ENCODE measurements at regions not wholly inside any gene's neighbourhood (a gene's known extent, or its start where the extent isn't known, plus 50 kb on each side); places are given as distances from the start of the nearest gene placed in this dataset.

DNA sequence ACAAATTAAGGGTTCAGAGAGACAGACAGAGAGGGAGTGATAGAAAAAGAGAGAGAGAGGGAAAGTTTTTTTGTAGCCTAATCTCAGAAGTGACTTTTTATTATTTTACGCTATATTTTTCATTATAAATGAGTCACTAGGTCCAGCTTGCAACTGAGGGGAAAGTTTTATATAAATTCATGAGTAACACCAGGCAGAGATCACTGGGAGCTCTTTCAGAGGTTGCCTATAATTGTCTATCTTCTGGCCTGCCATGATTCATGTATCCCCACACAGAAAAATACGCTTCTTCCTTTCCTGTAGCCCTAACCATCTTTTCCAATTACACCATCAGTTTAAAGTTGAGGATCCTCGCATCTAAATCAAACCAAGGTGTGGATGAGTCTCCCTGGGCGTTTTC is 467.9 kb downstream of the SLITRK1 start:
- no peaks in the 10 kb centered on the region for H3K9me1 ChIP-seq (replicated peaks; ENCODE audit: control insufficient read depth, extremely low read depth, insufficient read depth, low read length)
- dilution Hi-C loops (cut with MboI; ENCODE audit: extremely low pct_ligation_motif_present, low sequenced_read_pairs): no loop called here
- H2AFZ ChIP-seq (ENCODE audit: low read depth, low read length): no peak overlapping the region
- H3K9ac ChIP-seq (replicated peaks; ENCODE audit: extremely low read depth, insufficient read depth, low read length): no peak overlapping the region
- H3K4me2 ChIP-seq (ENCODE audit: insufficient read depth, low read length): no peak overlapping the region
- FAIRE-seq: no peak
- H3K9me3 ChIP-seq (replicated peaks; ENCODE audit: control insufficient read depth, insufficient read depth, low read length): peaks cover 3% of the 10 kb centered on the region
- H3K4me1 ChIP-seq (ENCODE audit: control insufficient read depth, extremely low read depth, insufficient read depth, low read length): no peaks in the 10 kb centered on the region
- no peak overlapping the region for H3K27ac ChIP-seq (ENCODE audit: insufficient read depth, low read depth, low read length)
- H3K36me3 ChIP-seq (ENCODE audit: control insufficient read depth in 2 of 2, extremely low read depth in 1 of 2, insufficient read depth in 2 of 2, low read length in 2 of 2): no peaks in the 10 kb centered on the region
- no peak for DNase-seq (ENCODE audit: low read depth, low spot score)
- intact Hi-C loops (cut with micrococcal nuclease): no loop called here
- ChIA-PET CTCF (no interaction called here), POLR2A (no interaction called here)
- no peak overlapping the region for H3K4me3 ChIP-seq (replicated peaks in 1 of 3; ENCODE audit: insufficient read depth in 1 of 3, low read depth in 1 of 3, low read length in 3 of 3)
- H4K20me1 ChIP-seq (replicated peaks; ENCODE audit: control insufficient read depth, extremely low read depth, insufficient read depth, low read length): no peaks in the 10 kb centered on the region
- no peak for TF ChIP-seq GATA2 (IDR thresholded peaks at IDR 0.05; ENCODE audit: insufficient read depth, insufficient read length, low read depth, low read length)
- no peak for TF ChIP-seq POLR2A (IDR thresholded peaks at IDR 0.05; ENCODE audit: low read depth, low read length)
- TF ChIP-seq MYC (IDR thresholded peaks at IDR 0.05; ENCODE audit: low read depth, low read length): no peak
- no peak for TF ChIP-seq EZH2 (IDR thresholded peaks at IDR 0.05; ENCODE audit: borderline replicate concordance, low read depth, low read length, severe bottlenecking)
- TF ChIP-seq POLR2AphosphoS5 (IDR thresholded peaks at IDR 0.05; ENCODE audit: insufficient read depth, low read depth, low read length): no peak
- TF ChIP-seq, protein P1, sequence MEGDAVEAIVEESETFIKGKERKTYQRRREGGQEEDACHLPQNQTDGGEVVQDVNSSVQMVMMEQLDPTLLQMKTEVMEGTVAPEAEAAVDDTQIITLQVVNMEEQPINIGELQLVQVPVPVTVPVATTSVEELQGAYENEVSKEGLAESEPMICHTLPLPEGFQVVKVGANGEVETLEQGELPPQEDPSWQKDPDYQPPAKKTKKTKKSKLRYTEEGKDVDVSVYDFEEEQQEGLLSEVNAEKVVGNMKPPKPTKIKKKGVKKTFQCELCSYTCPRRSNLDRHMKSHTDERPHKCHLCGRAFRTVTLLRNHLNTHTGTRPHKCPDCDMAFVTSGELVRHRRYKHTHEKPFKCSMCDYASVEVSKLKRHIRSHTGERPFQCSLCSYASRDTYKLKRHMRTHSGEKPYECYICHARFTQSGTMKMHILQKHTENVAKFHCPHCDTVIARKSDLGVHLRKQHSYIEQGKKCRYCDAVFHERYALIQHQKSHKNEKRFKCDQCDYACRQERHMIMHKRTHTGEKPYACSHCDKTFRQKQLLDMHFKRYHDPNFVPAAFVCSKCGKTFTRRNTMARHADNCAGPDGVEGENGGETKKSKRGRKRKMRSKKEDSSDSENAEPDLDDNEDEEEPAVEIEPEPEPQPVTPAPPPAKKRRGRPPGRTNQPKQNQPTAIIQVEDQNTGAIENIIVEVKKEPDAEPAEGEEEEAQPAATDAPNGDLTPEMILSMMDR (IDR thresholded peaks at IDR 0.05; ENCODE audit: extremely low read depth in 1 of 2, insufficient read depth in 1 of 2, low read depth in 1 of 2, low read length in 2 of 2): no peak
- H3K79me2 ChIP-seq (ENCODE audit: control insufficient read depth, insufficient read depth, low read length): no peaks in the 10 kb centered on the region
- no peaks in the 10 kb centered on the region for H3K27me3 ChIP-seq (ENCODE audit: control insufficient read depth in 2 of 2, insufficient read depth in 2 of 2, low read length in 2 of 2)
- BruUV-seq (replicated peaks): no TSS peak

DNA sequence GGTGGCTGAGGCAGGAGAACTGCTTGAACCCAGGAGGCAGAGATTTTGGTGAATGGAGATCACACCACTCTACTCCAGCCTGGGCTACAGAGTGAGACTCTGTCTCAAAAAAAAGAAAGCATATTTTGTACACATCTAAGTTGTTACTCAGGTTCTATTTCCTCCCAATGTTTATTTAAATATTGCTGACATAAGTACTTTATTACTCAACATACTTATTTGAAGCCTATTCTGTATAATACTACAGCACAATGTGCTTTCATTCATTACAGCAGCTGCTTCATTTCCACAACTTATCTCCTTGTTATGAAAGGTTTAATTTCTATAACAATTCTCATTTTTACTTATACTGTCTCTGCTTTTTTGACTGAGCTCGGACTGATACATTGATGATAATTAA is 495.7 kb downstream of the SLITRK1 start:
- BruUV-seq (replicated peaks): no TSS peak
- DNase-seq (ENCODE audit: low read depth, low spot score): no peak
- no peak for FAIRE-seq

More for the DNA sequence above, 495.7 kb downstream of the SLITRK1 start:
- intact Hi-C loops (cut with micrococcal nuclease): no loop called here
- no peaks in the 10 kb centered on the region for H3K27me3 ChIP-seq (ENCODE audit: control insufficient read depth in 2 of 2, insufficient read depth in 2 of 2, low read length in 2 of 2)
- no peak overlapping the region for H3K9ac ChIP-seq (replicated peaks; ENCODE audit: extremely low read depth, insufficient read depth, low read length)
- TF ChIP-seq POLR2A (IDR thresholded peaks at IDR 0.05; ENCODE audit: low read depth, low read length): no peak
- TF ChIP-seq GATA2 (IDR thresholded peaks at IDR 0.05; ENCODE audit: insufficient read depth, insufficient read length, low read depth, low read length): no peak
- no peak for TF ChIP-seq FOS (IDR thresholded peaks at IDR 0.05; ENCODE audit: borderline replicate concordance, insufficient read depth, low read length)
- TF ChIP-seq, protein P2, sequence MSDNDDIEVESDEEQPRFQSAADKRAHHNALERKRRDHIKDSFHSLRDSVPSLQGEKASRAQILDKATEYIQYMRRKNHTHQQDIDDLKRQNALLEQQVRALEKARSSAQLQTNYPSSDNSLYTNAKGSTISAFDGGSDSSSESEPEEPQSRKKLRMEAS (IDR thresholded peaks at IDR 0.05; ENCODE audit: insufficient read depth, insufficient read length): no peak
- TF ChIP-seq, protein P1 (IDR thresholded peaks at IDR 0.05; ENCODE audit: extremely low read depth in 1 of 2, insufficient read depth in 1 of 2, low read depth in 1 of 2, low read length in 2 of 2): no peak
- no peak for TF ChIP-seq EZH2 (IDR thresholded peaks at IDR 0.05; ENCODE audit: borderline replicate concordance, low read depth, low read length, severe bottlenecking)
- TF ChIP-seq POLR2AphosphoS5 (IDR thresholded peaks at IDR 0.05; ENCODE audit: insufficient read depth, low read depth, low read length): no peak
- no peak for TF ChIP-seq JUN (IDR thresholded peaks at IDR 0.05; ENCODE audit: borderline replicate concordance, insufficient read depth, insufficient read length, low read depth)
- TF ChIP-seq MYC (IDR thresholded peaks at IDR 0.05; ENCODE audit: low read depth, low read length): no peak
- no peak overlapping the region for H3K4me2 ChIP-seq (ENCODE audit: insufficient read depth, low read length)
- no peak overlapping the region for H3K27ac ChIP-seq (ENCODE audit: insufficient read depth, low read depth, low read length)
- H3K9me1 ChIP-seq (replicated peaks; ENCODE audit: control insufficient read depth, extremely low read depth, insufficient read depth, low read length): no peaks in the 10 kb centered on the region
- H3K36me3 ChIP-seq (ENCODE audit: control insufficient read depth in 2 of 2, extremely low read depth in 1 of 2, insufficient read depth in 2 of 2, low read length in 2 of 2): no peaks in the 10 kb centered on the region
- no peak overlapping the region for H2AFZ ChIP-seq (ENCODE audit: low read depth, low read length)
- dilution Hi-C loops (cut with MboI; ENCODE audit: extremely low pct_ligation_motif_present, low sequenced_read_pairs): no loop called here
- ChIA-PET POLR2A (no interaction called here), CTCF (interaction anchor here (0.7 kb wide), 1 partner anchor 64 kb away, joined by 3 read pairs; no protein-coding TSS in a partner anchor)
- no peak overlapping the region for H3K4me3 ChIP-seq (replicated peaks in 1 of 3; ENCODE audit: insufficient read depth in 1 of 3, low read depth in 1 of 3, low read length in 3 of 3)
- no peaks in the 10 kb centered on the region for H4K20me1 ChIP-seq (replicated peaks; ENCODE audit: control insufficient read depth, extremely low read depth, insufficient read depth, low read length)
- no peaks in the 10 kb centered on the region for H3K4me1 ChIP-seq (ENCODE audit: control insufficient read depth, extremely low read depth, insufficient read depth, low read length)
- no peaks in the 10 kb centered on the region for H3K79me2 ChIP-seq (ENCODE audit: control insufficient read depth, insufficient read depth, low read length)
- H3K9me3 ChIP-seq (replicated peaks; ENCODE audit: control insufficient read depth, insufficient read depth, low read length): peaks cover 5% of the 10 kb centered on the region

Measured in endothelial cell of umbilical vein (primary cell).